ELR (cell line): ENCODE measurements at regions not wholly inside any gene's neighbourhood (a gene's known extent, or its start where the extent isn't known, plus 50 kb on each side); places are given as distances from the start of the nearest gene placed in this dataset.
A peak's percentile ranks its signal among the peaks of the same experiment; 100 is the strongest.
"Not testable (repeated sequence)": the region's sequence is repeated elsewhere in the genome, so short reads cannot be mapped to it uniquely, and the experiment has no call there.

ENCODE experiments used
- DNase-seq: peaks from one replicate; pipeline ENCODE4 v3.0.0-alpha.2; 2015; ENCODE audit warnings: low read depth

- DNase-seq = no peak
These were observed 577.9 kb downstream of the IPMK start for GRCh38 chr10:57689596-57690297.

- DNase-seq = no peak
These were observed 587.8 kb downstream of the IPMK start for GRCh38 chr10:57679916-57680315.

GRCh38 chr10:57675125-57675524, 592.6 kb downstream of the IPMK start:
- DNase-seq = no peak

- no peak for DNase-seq
These were observed 594.2 kb downstream of the IPMK start for GRCh38 chr10:57673446-57673960.

- no peak for DNase-seq
These were observed 602.9 kb downstream of the IPMK start for GRCh38 chr10:57664815-57665214.

- DNase-seq = no peak
These were observed 604.3 kb downstream of the IPMK start for GRCh38 chr10:57663401-57663800.

GRCh38 chr10:57661206-57661605, 606.5 kb downstream of the IPMK start:
- no peak for DNase-seq

- DNase-seq = peak; percentile 69
These were observed 610.4 kb downstream of the IPMK start for GRCh38 chr10:57657164-57657765.

- no peak for DNase-seq
These were observed 612.8 kb downstream of the IPMK start for GRCh38 chr10:57654856-57655255.

- not testable (repeated sequence) for DNase-seq
These were observed 622.6 kb downstream of the IPMK start for GRCh38 chr10:57645108-57645507.

- DNase-seq = no peak
These were observed 629.3 kb downstream of the IPMK start for GRCh38 chr10:57638411-57638810.

- no peak for DNase-seq
These were observed 639.0 kb downstream of the IPMK start for GRCh38 chr10:57628592-57629284.

- no peak for DNase-seq
These were observed 640.0 kb downstream of the IPMK start for GRCh38 chr10:57627642-57628178.

GRCh38 chr10:57624856-57625592, 642.7 kb downstream of the IPMK start:
- no peak for DNase-seq

GRCh38 chr10:57624066-57624465, 643.6 kb downstream of the IPMK start:
- DNase-seq = no peak

GRCh38 chr10:57621466-57621865, 646.2 kb downstream of the IPMK start:
- no peak for DNase-seq

GRCh38 chr10:57605948-57606485, 661.7 kb downstream of the IPMK start:
- no peak for DNase-seq

- DNase-seq = no peak
These were observed 668.3 kb downstream of the IPMK start for GRCh38 chr10:57599440-57599839.

- DNase-seq = peak; percentile 8
These were observed 673.6 kb downstream of the IPMK start for GRCh38 chr10:57593983-57594573.

GRCh38 chr10:57579926-57580325, 687.8 kb downstream of the IPMK start:
- peak; percentile 36 for DNase-seq

- DNase-seq = no peak
These were observed 705.5 kb downstream of the IPMK start for GRCh38 chr10:57562211-57562610.
